Ascending aorta (tissue), 2 donors: ENCODE measurements at regions not wholly inside any gene's neighbourhood (a gene's known extent, or its start where the extent isn't known, plus 50 kb on each side); places are given as distances from the start of the nearest gene placed in this dataset.

Source experiments
- DNase-seq, 2 donors: peaks; one replicate each; pipeline ENCODE4 v3.0.0-alpha.2; 2019; ENCODE audit warnings: low spot score in 2 of 2
- H3K27ac ChIP-seq, 2 donors: fragments of 200-600 bp; sonication (generic); one replicate each; pipeline ENCODE4 v1.5.1; 2016 to 2017; ENCODE audit warnings: mild to moderate bottlenecking in 1 of 2
- H3K27me3 ChIP-seq: fragments of 200-600 bp; sonication (generic); one replicate; pipeline ENCODE4 v1.5.1; 2017
- H3K36me3 ChIP-seq, 2 donors: fragments of 200-600 bp; sonication (generic); one replicate each; pipeline ENCODE4 v1.5.1; 2016
- H3K4me1 ChIP-seq, 2 donors: fragments of 200-600 bp; sonication (generic); one replicate each; pipeline ENCODE4 v1.5.1; 2016 to 2017; ENCODE audit warnings: mild to moderate bottlenecking in 1 of 2
- H3K4me3 ChIP-seq, 2 donors: fragments of 200-600 bp; sonication (generic); one replicate each; pipeline ENCODE4 v1.5.1; 2016 to 2017; ENCODE audit warnings: mild to moderate bottlenecking in 1 of 2
- H3K9me3 ChIP-seq, 2 donors: fragments of 200-600 bp; sonication (generic); one replicate each; pipeline ENCODE4 v1.5.1; 2016
- CTCF ChIP-seq, 3 experiments: fragments of 200-600 bp in 2 of 3; fragments of 450-650 bp in 1 of 3; sonication (generic) in 2 of 3; IDR thresholded peaks; one replicate each; pipeline ENCODE4 v1.5.1; 2016 to 2019; ENCODE audit warnings: antibody characterized with exemption in 3 of 3, mild to moderate bottlenecking in 1 of 3, moderate library complexity in 1 of 3
- intact Hi-C: fragments of 100-400 bp; cut with DNase I; formaldehyde crosslinking; loops from one replicate; pipeline ENCODE4 v1.15.1; 2023

- Histone ChIP-seq H3K27me3 (no peaks in the 10 kb centered on the region), H3K27ac (no peak overlapping the region), H3K36me3 (no peaks in the 10 kb centered on the region), H3K4me3 (no peak overlapping the region), H3K9me3 (peaks cover 0 to 20% of the 10 kb centered on the region in 2 donors), H3K4me1 (no peaks in the 10 kb centered on the region)
- TF ChIP-seq CTCF (IDR thresholded peaks at IDR 0.05) = no peak
- intact Hi-C loops = no loop called here
- DNase-seq = no peak
Observed at GRCh38 chr2:136479696-136480095, 285.6 kb upstream of the THSD7B start.

GRCh38 chr2:136468799-136469369 lies 296.5 kb upstream of the THSD7B start:
- DNase-seq = no peak
- no peaks in the 10 kb centered on the region for H3K4me1 ChIP-seq
- H3K9me3 ChIP-seq = peaks cover 0 to 2% of the 10 kb centered on the region in 2 donors
- TF ChIP-seq CTCF (IDR thresholded peaks at IDR 0.05) = no peak
- intact Hi-C loops = no loop called here
- H3K27ac ChIP-seq = no peak overlapping the region
- H3K4me3 ChIP-seq = no peak overlapping the region
- no peaks in the 10 kb centered on the region for H3K27me3 ChIP-seq
- H3K36me3 ChIP-seq = no peaks in the 10 kb centered on the region

GRCh38 chr2:136452528-136452927 lies 312.8 kb upstream of the THSD7B start:
- intact Hi-C loops = no loop called here
- DNase-seq = no peak
- H3K27me3 ChIP-seq = no peaks in the 10 kb centered on the region
- no peak overlapping the region for H3K27ac ChIP-seq
- no peak for TF ChIP-seq CTCF (IDR thresholded peaks at IDR 0.05)
- no peaks in the 10 kb centered on the region for H3K4me1 ChIP-seq
- H3K4me3 ChIP-seq = no peak overlapping the region
- no peaks in the 10 kb centered on the region for H3K36me3 ChIP-seq
- H3K9me3 ChIP-seq = no peaks in the 10 kb centered on the region

- Histone ChIP-seq H3K27ac (no peak overlapping the region), H3K4me3 (no peak overlapping the region), H3K9me3 (no peaks in the 10 kb centered on the region), H3K27me3 (no peaks in the 10 kb centered on the region), H3K4me1 (no peaks in the 10 kb centered on the region), H3K36me3 (no peaks in the 10 kb centered on the region)
- intact Hi-C loops = no loop called here
- TF ChIP-seq CTCF (IDR thresholded peaks at IDR 0.05) = no peak
- no peak for DNase-seq
Observed at GRCh38 chr2:136448986-136449780, 316.2 kb upstream of the THSD7B start.

GRCh38 chr2:136448432-136448831 lies 316.9 kb upstream of the THSD7B start:
- no peak for DNase-seq
- intact Hi-C loops = no loop called here

More at GRCh38 chr2:136448432-136448831, 316.9 kb upstream of the THSD7B start:
- no peaks in the 10 kb centered on the region for H3K27me3 ChIP-seq
- H3K27ac ChIP-seq = no peak overlapping the region
- no peaks in the 10 kb centered on the region for H3K9me3 ChIP-seq
- no peaks in the 10 kb centered on the region for H3K36me3 ChIP-seq
- no peak for TF ChIP-seq CTCF (IDR thresholded peaks at IDR 0.05)
- H3K4me3 ChIP-seq = no peak overlapping the region
- no peaks in the 10 kb centered on the region for H3K4me1 ChIP-seq
